ENCODE measurements at regions not wholly inside any gene's neighbourhood (a gene's known extent, or its start where the extent isn't known, plus 50 kb on each side); places are given as distances from the start of the nearest gene placed in this dataset.
"Not testable (repeated sequence)": the region's sequence is repeated elsewhere in the genome, so short reads cannot be mapped to it uniquely, and the experiment has no call there.

- Mint-ChIP-seq H3K4me1 (no peaks in the 10 kb centered on the region), H3K9me3 (no peaks in the 10 kb centered on the region), H3K4me3 (no peak overlapping the region), H3K27ac (no peak overlapping the region), H3K27me3 (peaks cover 5% of the 10 kb centered on the region), H3K36me3 (no peaks in the 10 kb centered on the region)
Measured at GRCh38 chr10:51012073-51012472, 62.2 kb upstream of the PRKG1 start.

- Mint-ChIP-seq H3K4me3 (no peak overlapping the region), H3K36me3 (no peaks in the 10 kb centered on the region), H3K27ac (no peak overlapping the region), H3K4me1 (no peaks in the 10 kb centered on the region), H3K27me3 (peaks cover 3% of the 10 kb centered on the region), H3K9me3 (no peaks in the 10 kb centered on the region)
Measured at GRCh38 chr10:51014680-51015389, 59.5 kb upstream of the PRKG1 start.

- H3K27ac Mint-ChIP-seq, H3K27me3 Mint-ChIP-seq, H3K4me3 Mint-ChIP-seq, H3K36me3 Mint-ChIP-seq, H3K9me3 Mint-ChIP-seq, H3K4me1 Mint-ChIP-seq: not testable (repeated sequence)
Measured at GRCh38 chr10:51015390-51015754, 58.9 kb upstream of the PRKG1 start.

- Mint-ChIP-seq H3K27ac (no peak overlapping the region), H3K36me3 (no peaks in the 10 kb centered on the region), H3K4me1 (no peaks in the 10 kb centered on the region), H3K9me3 (no peaks in the 10 kb centered on the region), H3K4me3 (no peak overlapping the region), H3K27me3 (peaks cover 2% of the 10 kb centered on the region)
Measured at GRCh38 chr10:51020200-51020599, 54.1 kb upstream of the PRKG1 start.

GRCh38 chr10:51022933-51023585 is 51.2 kb upstream of the PRKG1 start:
- Mint-ChIP-seq H3K36me3 (no peaks in the 10 kb centered on the region), H3K4me1 (no peaks in the 10 kb centered on the region), H3K9me3 (no peaks in the 10 kb centered on the region), H3K27ac (no peak overlapping the region), H3K4me3 (no peak overlapping the region), H3K27me3 (peaks cover 3% of the 10 kb centered on the region)

- Mint-ChIP-seq H3K36me3 (no peaks in the 10 kb centered on the region), H3K27ac (no peak overlapping the region), H3K27me3 (peaks cover 3% of the 10 kb centered on the region), H3K4me3 (no peak overlapping the region), H3K9me3 (no peaks in the 10 kb centered on the region), H3K4me1 (no peaks in the 10 kb centered on the region)
Measured at GRCh38 chr10:51023636-51024035, 50.7 kb upstream of the PRKG1 start.

Data from activated naive CD4-positive, alpha-beta T cell treated with anti-CD3 and anti-CD28 coated beads, Interleukin-2, amount 50 U/mL, for 24 hours (primary cell).